Inflammatory macrophage treated with lipopolysaccharide for 1 hour (primary cell): ENCODE measurements at regions not wholly inside any gene's neighbourhood (a gene's known extent, or its start where the extent isn't known, plus 50 kb on each side); places are given as distances from the start of the nearest gene placed in this dataset.
"Not testable (repeated sequence)": the region's sequence is repeated elsewhere in the genome, so short reads cannot be mapped to it uniquely, and the experiment has no call there.

Source experiments
- DNase-seq, 2 donors: peaks; one replicate each; pipeline ENCODE4 v3.0.0-alpha.2; 2020 to 2022

GRCh38 chr4:151879705-151880445 lies 119.1 kb upstream of the GATB start:
- no peak for DNase-seq

DNA sequence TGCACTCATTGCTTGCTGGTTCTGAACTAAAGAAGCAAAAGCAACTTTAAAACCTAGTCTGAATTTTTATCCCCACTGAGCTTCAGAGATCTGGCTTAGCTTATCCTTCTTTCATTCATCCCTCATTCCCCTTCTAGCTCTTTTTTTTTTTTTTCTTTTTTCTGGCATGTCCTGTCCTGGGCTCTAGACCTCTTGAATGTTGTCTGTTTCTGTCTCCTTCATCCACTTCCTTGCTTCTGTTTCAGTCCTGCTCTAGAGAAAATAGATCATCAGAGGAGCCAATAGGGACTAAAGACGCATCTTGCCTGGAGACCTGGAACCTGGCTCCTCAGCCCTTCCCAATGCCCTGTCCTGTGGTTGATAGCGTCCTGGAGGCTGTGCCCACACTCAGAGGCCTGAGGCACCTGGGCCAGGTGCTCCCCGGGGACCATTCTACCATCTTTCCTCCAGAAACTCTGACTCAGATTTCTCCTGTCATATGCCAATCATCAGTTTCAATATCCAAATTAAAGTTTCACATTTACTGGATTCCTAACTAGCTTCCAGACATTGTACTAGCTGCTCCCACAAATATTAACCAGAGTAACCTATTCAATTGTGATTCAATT lies 115.7 kb upstream of the GATB start:
- DNase-seq, result no peak

DNA sequence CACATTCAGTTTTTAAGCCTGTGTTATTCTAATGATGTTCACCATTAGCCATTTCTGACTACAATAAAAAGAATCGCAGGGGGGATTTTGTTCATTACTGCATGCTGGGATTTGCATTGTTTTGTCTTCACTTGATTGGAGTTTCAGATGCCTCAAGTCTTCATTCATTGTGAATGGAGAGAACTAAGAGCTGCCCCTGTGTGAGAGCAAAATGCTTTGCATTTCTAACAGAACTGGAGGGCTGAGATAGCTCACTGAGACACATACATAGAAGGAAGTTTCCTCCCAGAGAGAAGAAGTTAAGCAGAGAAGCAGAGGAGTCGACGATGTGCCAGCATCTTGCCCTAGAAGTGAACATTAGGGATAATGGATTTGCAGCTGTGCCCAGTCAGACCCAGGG lies 113.5 kb upstream of the GATB start:
- no peak for DNase-seq

GRCh38 chr4:151866592-151866918 lies 105.7 kb upstream of the GATB start:
- DNase-seq, result peak; percentile 61 to 64

DNA sequence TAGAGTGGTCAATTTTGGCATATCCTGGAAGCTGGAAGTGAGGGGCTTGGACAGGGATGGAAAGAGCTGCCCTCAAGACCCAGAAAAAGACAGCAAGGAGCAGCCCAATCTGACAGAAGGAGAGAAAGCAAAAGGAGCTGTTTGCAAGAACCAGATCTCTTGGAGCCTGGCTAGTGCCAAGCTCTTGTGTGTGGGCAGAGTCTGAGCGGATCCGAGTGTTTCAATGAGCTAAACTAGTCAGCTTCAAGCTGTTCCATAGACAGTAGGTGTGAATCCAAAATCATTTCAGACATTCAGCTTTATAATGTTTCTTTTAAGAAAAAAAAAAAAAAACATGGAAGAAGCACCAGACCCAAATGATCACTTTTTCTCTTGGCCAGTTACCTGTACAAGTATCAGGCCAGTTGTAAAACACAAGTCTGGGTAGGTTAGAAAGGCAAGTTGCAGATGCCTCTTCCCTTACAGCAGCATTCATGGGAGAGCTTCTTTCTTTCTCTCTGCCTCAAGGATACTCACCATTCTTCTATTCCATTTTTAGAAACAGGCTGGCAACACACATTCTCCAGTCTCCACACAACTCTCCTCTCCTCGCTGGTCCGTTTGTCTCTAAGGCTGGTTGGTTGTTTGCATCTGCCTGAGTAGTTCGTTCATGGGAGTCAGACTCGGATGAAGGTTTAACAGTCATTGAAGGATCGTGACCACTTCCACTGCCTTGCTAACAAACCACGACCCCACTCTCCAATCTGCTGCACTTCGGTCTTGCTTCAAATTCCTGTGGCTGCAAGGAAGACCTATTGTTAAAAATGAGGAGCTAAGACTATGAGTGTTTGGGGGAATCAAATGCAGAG lies 105.2 kb upstream of the GATB start:
- DNase-seq, result peak; percentile 12 to 36

DNA sequence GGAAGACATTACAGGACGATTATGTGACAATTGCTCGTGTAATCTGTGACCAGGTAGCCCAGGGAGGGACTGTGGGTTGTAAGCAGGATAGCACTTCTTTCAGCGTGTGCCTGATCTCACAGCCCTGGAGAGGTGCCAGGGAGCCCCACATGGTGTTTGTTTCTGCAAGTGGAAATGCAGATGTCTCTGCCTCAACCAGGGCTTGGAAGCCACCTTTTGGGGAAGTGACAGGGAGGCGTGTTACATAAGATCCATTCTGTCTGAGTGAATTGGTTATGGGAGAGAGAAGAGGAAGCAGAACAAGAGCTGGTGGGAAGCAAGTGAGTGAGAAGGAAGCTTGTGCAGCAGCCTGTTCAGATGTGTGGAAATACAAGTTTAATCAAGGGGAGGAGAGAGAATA lies 104.5 kb upstream of the GATB start:
- DNase-seq, result peak; percentile 90 to 96

DNA sequence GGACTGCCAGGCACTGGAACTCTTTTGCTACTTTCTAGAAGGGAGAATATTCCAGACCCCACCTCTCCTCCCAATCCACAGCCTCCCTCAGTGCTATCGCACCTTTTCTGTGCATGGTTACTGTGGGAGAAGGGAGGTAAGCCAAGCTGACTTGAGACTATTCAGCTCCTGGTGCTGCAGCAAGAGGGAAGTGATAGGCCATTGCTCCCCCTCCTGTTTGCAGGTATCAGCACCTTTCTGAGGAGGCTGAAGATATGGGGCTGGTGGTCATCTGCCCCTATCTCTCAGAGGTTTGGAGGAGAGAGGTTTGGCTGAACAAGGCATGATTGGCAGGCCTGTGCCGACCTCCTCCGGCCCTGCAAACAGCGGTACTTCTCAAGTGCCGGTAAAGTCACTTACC lies 103.3 kb upstream of the GATB start:
- no peak for DNase-seq

- no peak for DNase-seq
These were observed 102.0 kb upstream of the GATB start for GRCh38 chr4:151862766-151863165.

GRCh38 chr4:151860561-151861093 lies 99.8 kb upstream of the GATB start:
- DNase-seq, result no peak

- no peak for DNase-seq
These were observed 98.8 kb upstream of the GATB start for GRCh38 chr4:151859641-151860040.

DNA sequence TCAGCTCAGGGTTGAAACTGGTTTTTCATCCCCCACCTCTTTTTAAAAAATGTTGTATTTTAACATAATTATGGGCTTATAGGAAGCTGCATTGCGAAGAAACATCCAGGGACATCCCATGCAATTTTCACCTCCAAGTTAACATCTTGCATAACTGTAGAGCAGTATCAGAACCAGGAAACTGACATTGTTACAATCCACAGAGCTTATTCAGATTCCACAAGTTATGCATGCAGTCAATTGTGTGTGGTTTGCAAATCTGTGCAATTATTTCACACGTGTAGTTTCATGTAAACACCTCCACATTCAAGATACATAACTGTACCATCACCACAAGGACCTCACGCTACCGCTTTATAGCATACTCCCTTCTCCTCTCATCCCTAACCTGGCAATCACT lies 97.5 kb upstream of the GATB start:
- no peak for DNase-seq

GRCh38 chr4:151857368-151857767 lies 96.6 kb upstream of the GATB start:
- DNase-seq, result no peak

GRCh38 chr4:151855747-151856146 lies 94.9 kb upstream of the GATB start:
- no peak for DNase-seq

GRCh38 chr4:151854731-151855130 lies 93.9 kb upstream of the GATB start:
- peak in 1 of 2 donors; percentile 33 for DNase-seq

- peak; percentile 65 to 71 for DNase-seq
These were observed 92.2 kb upstream of the GATB start for GRCh38 chr4:151853034-151853433.

DNA sequence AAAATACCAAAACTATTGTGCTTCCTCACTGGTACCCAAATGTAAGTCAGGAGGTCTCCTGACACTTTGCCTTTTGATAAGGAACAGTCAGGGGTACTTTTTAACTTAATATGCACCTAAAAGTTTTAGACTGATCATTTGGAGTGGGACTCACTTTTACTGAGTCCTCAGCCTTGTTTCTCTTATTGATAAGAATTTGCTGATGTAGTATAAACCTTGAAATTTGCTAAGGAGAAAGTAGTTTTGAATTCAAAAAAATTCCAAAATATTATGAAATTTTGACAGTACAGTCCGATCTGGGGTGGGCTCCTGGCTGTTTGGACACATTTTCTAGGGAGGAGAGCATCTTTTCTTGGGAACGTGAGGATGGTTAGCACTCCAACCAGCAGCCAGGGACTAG lies 91.4 kb upstream of the GATB start:
- DNase-seq, result no peak

GRCh38 chr4:151851354-151851753 lies 90.5 kb upstream of the GATB start:
- DNase-seq, result no peak

GRCh38 chr4:151850791-151851213 lies 90.0 kb upstream of the GATB start:
- peak in 1 of 2 donors; percentile 2 for DNase-seq

GRCh38 chr4:151845551-151845950 lies 84.7 kb upstream of the GATB start:
- DNase-seq, result not testable (repeated sequence)

GRCh38 chr4:151842430-151843079 lies 81.7 kb upstream of the GATB start:
- DNase-seq, result no peak

GRCh38 chr4:151841107-151841506 lies 80.3 kb upstream of the GATB start:
- no peak for DNase-seq

- no peak for DNase-seq
These were observed 74.7 kb upstream of the GATB start for GRCh38 chr4:151835467-151835866.

DNA sequence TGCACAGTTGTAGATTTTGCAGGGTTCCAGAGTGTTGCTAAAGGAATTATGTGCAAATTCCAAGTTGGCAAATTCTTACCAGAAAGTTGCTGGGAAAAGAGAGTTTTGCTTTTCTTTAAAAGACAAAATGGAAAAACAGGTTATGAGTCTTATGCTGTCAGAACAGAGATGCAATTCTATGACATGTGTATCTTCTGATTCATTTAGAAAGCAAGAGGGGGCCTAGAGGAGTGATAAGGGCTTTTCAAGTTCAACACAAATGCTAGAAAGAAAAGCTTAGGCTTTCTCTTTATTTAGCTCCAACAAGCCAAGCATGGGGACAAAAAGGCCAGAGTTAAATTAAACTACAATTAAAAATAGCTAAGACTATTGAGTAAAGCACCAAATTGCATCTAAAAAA lies 72.4 kb upstream of the GATB start:
- no peak for DNase-seq
